Activated CD4-positive, alpha-beta T cell treated with anti-CD3 and anti-CD28 coated beads, Interleukin-2, amount 10 ng/mL, durations not matched to agents 7 days and 5 days (primary cell): ENCODE measurements at regions not wholly inside any gene's neighbourhood (a gene's known extent, or its start where the extent isn't known, plus 50 kb on each side); places are given as distances from the start of the nearest gene placed in this dataset.

Experiments
- CTCF ChIA-PET: fragments of 350-600 bp; sonication (Branson Sonifier 250); formaldehyde crosslinking; loops from one replicate; lab custom pipeline; 2021; ENCODE audit warnings: antibody characterized with exemption; lab: Charles Lee
- POLR2A ChIA-PET: fragments of 350-600 bp; sonication (Branson Sonifier 250); formaldehyde crosslinking; loops from one replicate; lab custom pipeline; 2021; ENCODE audit warnings: antibody characterized with exemption; lab: Charles Lee
- DNase-seq: peaks from one replicate; pipeline ENCODE4 v3.0.0-alpha.2; 2020
- H3K27ac Mint-ChIP-seq: one replicate; pipeline ENCODE4 v1.8.0; 2021; ENCODE audit warnings: mild to moderate bottlenecking, moderate library complexity, mixed read lengths
- H3K27me3 Mint-ChIP-seq: one replicate; pipeline ENCODE4 v1.8.0; 2021; ENCODE audit warnings: mixed read lengths
- H3K36me3 Mint-ChIP-seq: one replicate; pipeline ENCODE4 v1.8.0; 2021; ENCODE audit warnings: low read depth, mixed read lengths
- H3K4me1 Mint-ChIP-seq: one replicate; pipeline ENCODE4 v1.8.0; 2021; ENCODE audit warnings: mixed read lengths
- H3K4me3 Mint-ChIP-seq: one replicate; pipeline ENCODE4 v1.8.0; 2021; ENCODE audit warnings: mild to moderate bottlenecking, moderate library complexity, mixed read lengths
- H3K9me3 Mint-ChIP-seq: one replicate; pipeline ENCODE4 v1.8.0; 2021; ENCODE audit warnings: mixed read lengths

GRCh38 chr6:22349051-22349450 is 52.2 kb upstream of the PRL start:
- Mint-ChIP-seq H3K4me3 (no peak overlapping the region), H3K9me3 (no peaks in the 10 kb centered on the region), H3K4me1 (no peaks in the 10 kb centered on the region), H3K36me3 (no peaks in the 10 kb centered on the region), H3K27me3 (no peaks in the 10 kb centered on the region), H3K27ac (no peak overlapping the region)
- ChIA-PET CTCF (no interaction called here), POLR2A (no interaction called here)
- no peak for DNase-seq

- H3K27ac Mint-ChIP-seq, result no peak overlapping the region
- no peaks in the 10 kb centered on the region for H3K9me3 Mint-ChIP-seq
- ChIA-PET POLR2A (no interaction called here), CTCF (no interaction called here)
- no peaks in the 10 kb centered on the region for H3K4me1 Mint-ChIP-seq
- H3K36me3 Mint-ChIP-seq, result no peaks in the 10 kb centered on the region
- no peak for DNase-seq
- no peaks in the 10 kb centered on the region for H3K27me3 Mint-ChIP-seq
- no peak overlapping the region for H3K4me3 Mint-ChIP-seq
Observed at GRCh38 chr6:22349528-22349927, 52.7 kb upstream of the PRL start.

DNA sequence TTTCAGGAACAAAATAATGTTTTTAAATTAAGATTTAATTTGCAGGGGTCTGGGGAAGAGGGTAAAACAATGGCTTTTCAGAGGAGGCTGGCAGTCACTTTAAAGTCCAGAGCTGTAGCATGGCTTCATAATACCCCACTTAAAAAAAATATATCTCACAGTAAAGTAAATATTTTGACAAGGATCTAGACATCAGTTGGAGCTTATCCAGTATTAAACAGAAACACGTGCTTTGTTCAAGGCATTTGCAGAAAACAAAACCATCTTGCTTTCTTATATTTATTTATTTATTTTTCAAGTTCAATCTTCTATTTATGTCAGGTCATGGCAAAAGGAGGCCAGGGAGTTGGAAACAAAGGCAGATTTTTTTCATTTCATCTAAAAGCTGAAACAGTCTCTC is 53.3 kb upstream of the PRL start:
- Mint-ChIP-seq H3K27me3 (no peaks in the 10 kb centered on the region), H3K9me3 (no peaks in the 10 kb centered on the region), H3K4me1 (no peaks in the 10 kb centered on the region), H3K27ac (no peak overlapping the region), H3K36me3 (no peaks in the 10 kb centered on the region), H3K4me3 (no peak overlapping the region)
- ChIA-PET POLR2A (no interaction called here), CTCF (no interaction called here)
- no peak for DNase-seq

GRCh38 chr6:22353101-22353500 is 56.3 kb upstream of the PRL start:
- Mint-ChIP-seq H3K4me1 (no peaks in the 10 kb centered on the region), H3K36me3 (no peaks in the 10 kb centered on the region), H3K27ac (no peak overlapping the region), H3K4me3 (no peak overlapping the region), H3K9me3 (no peaks in the 10 kb centered on the region), H3K27me3 (no peaks in the 10 kb centered on the region)
- CTCF ChIA-PET, result no interaction called here
- POLR2A ChIA-PET, result no interaction called here
- DNase-seq, result no peak

DNA sequence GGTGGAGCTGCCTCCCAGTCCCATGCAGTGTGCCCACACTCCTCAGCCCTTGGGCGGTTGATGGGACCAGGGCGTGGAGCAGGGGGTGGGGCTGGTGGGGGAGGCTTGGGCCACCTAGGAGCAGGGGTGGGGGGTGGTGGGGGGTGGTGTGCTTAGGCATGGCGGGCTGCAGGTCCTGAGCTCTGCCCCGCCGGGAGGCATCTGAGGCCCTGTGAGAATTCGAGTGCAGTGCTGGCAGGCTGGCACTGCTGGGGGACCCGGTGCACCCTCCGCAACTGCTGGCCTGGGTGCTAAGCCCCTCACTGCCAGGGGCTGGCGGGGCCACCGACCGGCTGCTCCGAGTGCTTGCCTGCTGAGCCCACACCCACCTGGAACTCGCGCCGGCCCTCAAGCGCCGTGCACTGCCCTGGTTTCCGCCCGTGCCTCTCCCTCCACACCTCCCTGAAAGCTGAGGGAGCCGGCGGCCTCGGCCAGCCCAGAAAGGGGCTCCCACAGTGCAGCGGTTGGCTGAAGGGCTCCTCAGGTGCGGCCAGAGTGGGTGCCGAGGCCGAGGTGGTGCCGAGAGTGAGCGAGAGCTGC is 59.6 kb upstream of the PRL start:
- POLR2A ChIA-PET, result no interaction called here
- Mint-ChIP-seq H3K4me3 (no peak overlapping the region), H3K9me3 (no peaks in the 10 kb centered on the region), H3K36me3 (no peaks in the 10 kb centered on the region), H3K27me3 (no peaks in the 10 kb centered on the region), H3K27ac (no peak overlapping the region), H3K4me1 (no peaks in the 10 kb centered on the region)
- CTCF ChIA-PET, result no interaction called here
- DNase-seq, result no peak

DNA sequence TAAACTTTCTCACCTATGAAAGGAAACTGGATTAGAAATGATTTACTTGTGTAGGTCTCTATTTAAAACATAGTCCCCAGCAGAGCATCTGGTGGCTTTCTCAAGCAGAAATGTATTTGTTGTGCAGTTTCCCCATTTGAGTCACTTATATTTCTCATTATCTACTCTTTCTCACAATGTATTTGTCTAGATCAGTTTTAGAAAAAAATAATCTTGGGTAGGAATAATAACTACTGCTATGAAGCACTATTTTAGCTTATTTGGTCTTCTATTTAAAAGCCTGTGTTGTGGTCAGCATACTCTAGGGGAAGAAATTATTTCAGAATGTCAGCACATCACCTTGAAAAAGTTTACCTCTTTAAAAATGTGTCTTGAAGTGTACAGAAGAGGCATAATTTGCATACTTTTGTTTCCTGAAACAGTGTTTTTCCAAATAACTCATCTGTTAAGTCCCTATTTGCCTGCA is 60.9 kb upstream of the PRL start:
- ChIA-PET CTCF (no interaction called here), POLR2A (no interaction called here)
- no peaks in the 10 kb centered on the region for H3K4me1 Mint-ChIP-seq
- no peaks in the 10 kb centered on the region for H3K9me3 Mint-ChIP-seq
- H3K27ac Mint-ChIP-seq, result no peak overlapping the region
- DNase-seq, result no peak
- no peaks in the 10 kb centered on the region for H3K27me3 Mint-ChIP-seq
- no peak overlapping the region for H3K4me3 Mint-ChIP-seq
- no peaks in the 10 kb centered on the region for H3K36me3 Mint-ChIP-seq

GRCh38 chr6:22361576-22361975 is 64.7 kb upstream of the PRL start:
- DNase-seq, result no peak
- ChIA-PET POLR2A (no interaction called here), CTCF (no interaction called here)
- H3K36me3 Mint-ChIP-seq, result no peaks in the 10 kb centered on the region
- no peaks in the 10 kb centered on the region for H3K27me3 Mint-ChIP-seq
- no peak overlapping the region for H3K27ac Mint-ChIP-seq
- no peak overlapping the region for H3K4me3 Mint-ChIP-seq
- H3K9me3 Mint-ChIP-seq, result no peaks in the 10 kb centered on the region
- no peaks in the 10 kb centered on the region for H3K4me1 Mint-ChIP-seq

DNA sequence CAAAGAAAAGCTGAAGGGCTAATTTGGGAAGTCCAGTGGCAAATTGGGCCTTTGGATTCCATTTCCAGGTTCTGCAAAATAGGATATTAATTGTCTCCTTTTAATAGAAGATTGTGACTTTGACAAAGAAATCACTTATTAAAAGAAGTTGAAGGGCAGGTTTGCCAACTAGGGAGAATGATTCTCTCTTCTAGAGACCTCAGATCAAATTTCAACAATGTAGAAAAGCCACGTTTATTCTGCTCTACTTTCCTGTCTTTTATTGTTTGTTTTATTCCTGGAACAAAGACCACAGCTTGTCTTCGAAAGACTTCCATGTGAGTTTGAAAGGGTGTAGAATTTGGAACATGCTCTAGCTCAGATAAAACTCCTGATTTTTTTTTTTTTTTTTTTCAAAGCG is 65.5 kb upstream of the PRL start:
- ChIA-PET CTCF (interaction anchor here (0.6 kb wide), 1 partner anchor 718 kb away, joined by 3 read pairs; no protein-coding TSS in a partner anchor), POLR2A (no interaction called here)
- no peaks in the 10 kb centered on the region for H3K4me1 Mint-ChIP-seq
- DNase-seq, result no peak
- H3K27me3 Mint-ChIP-seq, result no peaks in the 10 kb centered on the region
- no peak overlapping the region for H3K4me3 Mint-ChIP-seq
- no peaks in the 10 kb centered on the region for H3K36me3 Mint-ChIP-seq
- H3K27ac Mint-ChIP-seq, result no peak overlapping the region
- H3K9me3 Mint-ChIP-seq, result no peaks in the 10 kb centered on the region

DNA sequence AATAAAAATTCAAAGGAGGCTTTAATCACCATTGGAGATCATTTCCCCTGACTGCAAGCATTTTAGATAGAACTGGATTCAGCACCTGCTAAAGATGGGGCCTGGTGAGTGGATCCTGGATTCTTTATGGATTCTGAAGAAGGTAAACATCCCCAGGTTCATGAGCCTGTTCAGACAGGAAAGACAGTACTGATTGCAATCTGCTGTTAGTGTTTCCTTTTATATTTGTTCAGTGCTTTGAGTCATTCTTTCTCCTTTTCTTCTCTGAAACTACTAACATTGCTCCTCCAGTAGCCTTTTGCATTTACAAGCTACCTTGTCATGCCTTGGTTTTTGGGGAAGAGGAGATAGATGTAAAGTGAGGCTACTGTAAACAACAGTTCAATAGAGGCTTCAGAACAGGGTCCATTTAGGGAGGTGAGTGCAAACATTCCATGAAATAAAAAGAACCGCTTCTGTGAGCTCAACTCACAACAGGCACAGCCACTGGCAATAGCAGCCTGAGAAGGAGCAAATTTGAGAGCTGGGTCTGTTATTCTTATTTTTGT is 66.4 kb upstream of the PRL start:
- no peaks in the 10 kb centered on the region for H3K4me1 Mint-ChIP-seq
- no peak for DNase-seq
- H3K9me3 Mint-ChIP-seq, result no peaks in the 10 kb centered on the region
- H3K4me3 Mint-ChIP-seq, result no peak overlapping the region
- no peaks in the 10 kb centered on the region for H3K27me3 Mint-ChIP-seq
- ChIA-PET CTCF (interaction anchor here (0.6 kb wide), 1 partner anchor 604 kb away, joined by 3 read pairs; no protein-coding TSS in a partner anchor), POLR2A (no interaction called here)
- H3K27ac Mint-ChIP-seq, result no peak overlapping the region
- no peaks in the 10 kb centered on the region for H3K36me3 Mint-ChIP-seq

- Mint-ChIP-seq H3K9me3 (no peaks in the 10 kb centered on the region), H3K27ac (no peak overlapping the region), H3K4me1 (no peaks in the 10 kb centered on the region), H3K36me3 (no peaks in the 10 kb centered on the region), H3K27me3 (no peaks in the 10 kb centered on the region), H3K4me3 (no peak overlapping the region)
- ChIA-PET POLR2A (no interaction called here), CTCF (interaction anchor here (0.6 kb wide), 1 partner anchor 605 kb away, joined by 3 read pairs; no protein-coding TSS in a partner anchor)
- no peak for DNase-seq
Observed at GRCh38 chr6:22363714-22364239, 66.9 kb upstream of the PRL start.

DNA sequence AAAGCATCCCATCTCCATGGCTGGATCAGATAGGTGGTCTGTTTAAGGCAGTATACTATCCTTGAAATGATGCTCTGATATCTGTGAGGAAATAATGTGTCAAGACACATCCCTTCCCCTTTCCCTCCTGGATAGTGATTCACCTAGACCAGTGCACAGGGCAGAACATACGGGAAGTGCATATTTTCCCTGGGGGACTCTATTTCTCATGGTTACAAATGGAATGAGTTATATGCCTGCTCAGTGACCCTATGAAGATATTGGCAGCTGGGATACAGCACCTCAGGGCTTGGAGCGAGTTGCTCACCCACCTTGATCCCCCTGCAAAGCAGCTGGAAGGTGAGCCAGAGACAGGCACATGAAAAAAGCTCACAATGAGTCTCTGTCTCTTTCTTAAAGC is 67.5 kb upstream of the PRL start:
- no peaks in the 10 kb centered on the region for H3K4me1 Mint-ChIP-seq
- no peaks in the 10 kb centered on the region for H3K9me3 Mint-ChIP-seq
- H3K27ac Mint-ChIP-seq, result no peak overlapping the region
- DNase-seq, result no peak
- POLR2A ChIA-PET, result no interaction called here
- no peak overlapping the region for H3K4me3 Mint-ChIP-seq
- H3K27me3 Mint-ChIP-seq, result no peaks in the 10 kb centered on the region
- no peaks in the 10 kb centered on the region for H3K36me3 Mint-ChIP-seq
- CTCF ChIA-PET, result no interaction called here

- POLR2A ChIA-PET, result no interaction called here
- H3K27ac Mint-ChIP-seq, result no peak overlapping the region
- H3K27me3 Mint-ChIP-seq, result no peaks in the 10 kb centered on the region
- H3K36me3 Mint-ChIP-seq, result no peaks in the 10 kb centered on the region
- DNase-seq, result no peak
- CTCF ChIA-PET, result no interaction called here
- no peaks in the 10 kb centered on the region for H3K4me1 Mint-ChIP-seq
- no peak overlapping the region for H3K4me3 Mint-ChIP-seq
- H3K9me3 Mint-ChIP-seq, result no peaks in the 10 kb centered on the region
Observed at GRCh38 chr6:22366214-22366613, 69.4 kb upstream of the PRL start.

- CTCF ChIA-PET, result no interaction called here
- Mint-ChIP-seq H3K27me3 (no peaks in the 10 kb centered on the region), H3K36me3 (no peaks in the 10 kb centered on the region), H3K4me3 (no peak overlapping the region), H3K27ac (no peak overlapping the region), H3K9me3 (no peaks in the 10 kb centered on the region), H3K4me1 (no peaks in the 10 kb centered on the region)
- DNase-seq, result no peak
- POLR2A ChIA-PET, result no interaction called here
Observed at GRCh38 chr6:22367346-22367745, 70.5 kb upstream of the PRL start.

GRCh38 chr6:22368794-22369193 is 72.0 kb upstream of the PRL start:
- H3K36me3 Mint-ChIP-seq, result no peaks in the 10 kb centered on the region
- ChIA-PET POLR2A (no interaction called here), CTCF (interaction anchor here (0.6 kb wide), 1 partner anchor 915 kb away, joined by 5 read pairs; no protein-coding TSS in a partner anchor)
- no peak overlapping the region for H3K4me3 Mint-ChIP-seq
- no peak for DNase-seq
- H3K27me3 Mint-ChIP-seq, result no peaks in the 10 kb centered on the region
- H3K4me1 Mint-ChIP-seq, result no peaks in the 10 kb centered on the region
- H3K9me3 Mint-ChIP-seq, result no peaks in the 10 kb centered on the region
- no peak overlapping the region for H3K27ac Mint-ChIP-seq
